ENCODE measurements at regions not wholly inside any gene's neighbourhood (a gene's known extent, or its start where the extent isn't known, plus 50 kb on each side); places are given as distances from the start of the nearest gene placed in this dataset.

- in situ Hi-C loops (cut with HindIII; ENCODE audit: low sequenced_read_pairs), result no loop called here
- no peak for TF ChIP-seq CTCF (IDR thresholded peaks at IDR 0.05; ENCODE audit: low read depth, low read length)
- peak; percentile 5 for DNase-seq (ENCODE audit: low read depth, low spot score)
- H3K4me3 ChIP-seq (ENCODE audit: low read depth, low read length), result no peak overlapping the region
Measured at GRCh38 chr17:68812876-68813584, 142.2 kb downstream of the ABCA8 start.

- no peak for TF ChIP-seq CTCF (IDR thresholded peaks at IDR 0.05; ENCODE audit: low read depth, low read length)
- in situ Hi-C loops (cut with HindIII; ENCODE audit: low sequenced_read_pairs), result no loop called here
- DNase-seq (ENCODE audit: low read depth, low spot score), result no peak
- no peak overlapping the region for H3K4me3 ChIP-seq (ENCODE audit: low read depth, low read length)
Measured at GRCh38 chr17:68809148-68809547, 146.0 kb downstream of the ABCA8 start.

GRCh38 chr17:68807998-68808772 lies 147.0 kb downstream of the ABCA8 start:
- H3K4me3 ChIP-seq (ENCODE audit: low read depth, low read length), result no peak overlapping the region
- no peak for TF ChIP-seq CTCF (IDR thresholded peaks at IDR 0.05; ENCODE audit: low read depth, low read length)
- peak; percentile 39 for DNase-seq (ENCODE audit: low read depth, low spot score)
- in situ Hi-C loops (cut with HindIII; ENCODE audit: low sequenced_read_pairs), result no loop called here

- DNase-seq (ENCODE audit: low read depth, low spot score), result no peak
- in situ Hi-C loops (cut with HindIII; ENCODE audit: low sequenced_read_pairs), result no loop called here
- H3K4me3 ChIP-seq (ENCODE audit: low read depth, low read length), result no peak overlapping the region
- no peak for TF ChIP-seq CTCF (IDR thresholded peaks at IDR 0.05; ENCODE audit: low read depth, low read length)
Measured at GRCh38 chr17:68805609-68806008, 149.6 kb downstream of the ABCA8 start.

- no peak for DNase-seq (ENCODE audit: low read depth, low spot score)
- no peak overlapping the region for H3K4me3 ChIP-seq (ENCODE audit: low read depth, low read length)
- TF ChIP-seq CTCF (IDR thresholded peaks at IDR 0.05; ENCODE audit: low read depth, low read length), result no peak
- in situ Hi-C loops (cut with HindIII; ENCODE audit: low sequenced_read_pairs), result no loop called here
Measured at GRCh38 chr17:68804777-68805520, 150.2 kb downstream of the ABCA8 start.

GRCh38 chr17:68803164-68803929 lies 151.8 kb downstream of the ABCA8 start:
- TF ChIP-seq CTCF (IDR thresholded peaks at IDR 0.05; ENCODE audit: low read depth, low read length), result no peak
- no peak for DNase-seq (ENCODE audit: low read depth, low spot score)
- no peak overlapping the region for H3K4me3 ChIP-seq (ENCODE audit: low read depth, low read length)
- in situ Hi-C loops (cut with HindIII; ENCODE audit: low sequenced_read_pairs), result no loop called here
